Natural killer cell treated with Interleukin-12 subunit alpha and Interleukin-12 subunit beta and Interleukin-15 and Interleukin-18, amount 100 ng/mL, for 72 hours (primary cell): ENCODE measurements at regions not wholly inside any gene's neighbourhood (a gene's known extent, or its start where the extent isn't known, plus 50 kb on each side); places are given as distances from the start of the nearest gene placed in this dataset.

Experiments used
- ATAC-seq, 2 donors: fragments of 150-1000 bp; cut with Tn5 transposase in 1 of 2; sonication (Bioruptor Pico), chemical (Tn5 transposase) in 1 of 2; 2 replicates each; pipeline ENCODE4 v1.10.0; 2021
- DNase-seq: peaks from one replicate; pipeline ENCODE4 v3.0.0; 2022; ENCODE audit warnings: low spot score
- H3K27ac Mint-ChIP-seq, 2 donors: 1 replicate in 1 of 2; 2 replicates in 1 of 2; pipeline ENCODE4 v1.8.0; 2022; ENCODE audit warnings: mixed read lengths in 2 of 2, mild to moderate bottlenecking in 1 of 2, moderate library complexity in 1 of 2
- H3K27me3 Mint-ChIP-seq, 2 donors: 1 replicate in 1 of 2; 2 replicates in 1 of 2; pipeline ENCODE4 v1.8.0; 2022; ENCODE audit warnings: mixed read lengths in 2 of 2
- H3K36me3 Mint-ChIP-seq: one replicate; pipeline ENCODE4 v1.8.0; 2022; ENCODE audit warnings: mixed read lengths
- H3K4me1 Mint-ChIP-seq, 2 donors: 1 replicate in 1 of 2; 2 replicates in 1 of 2; pipeline ENCODE4 v1.8.0; 2022; ENCODE audit warnings: low read depth in 2 of 2, mixed read lengths in 2 of 2, mild to moderate bottlenecking in 1 of 2
- H3K4me3 Mint-ChIP-seq: one replicate; pipeline ENCODE4 v1.8.0; 2022; ENCODE audit warnings: mixed read lengths
- H3K9me3 Mint-ChIP-seq: 2 replicates; pipeline ENCODE4 v1.8.0; 2022; ENCODE audit warnings: mixed read lengths

GRCh38 chr7:35581605-35582210, 113.2 kb downstream of the HERPUD2 start:
- no peaks in the 10 kb centered on the region for H3K36me3 Mint-ChIP-seq
- no peak for ATAC-seq

DNA sequence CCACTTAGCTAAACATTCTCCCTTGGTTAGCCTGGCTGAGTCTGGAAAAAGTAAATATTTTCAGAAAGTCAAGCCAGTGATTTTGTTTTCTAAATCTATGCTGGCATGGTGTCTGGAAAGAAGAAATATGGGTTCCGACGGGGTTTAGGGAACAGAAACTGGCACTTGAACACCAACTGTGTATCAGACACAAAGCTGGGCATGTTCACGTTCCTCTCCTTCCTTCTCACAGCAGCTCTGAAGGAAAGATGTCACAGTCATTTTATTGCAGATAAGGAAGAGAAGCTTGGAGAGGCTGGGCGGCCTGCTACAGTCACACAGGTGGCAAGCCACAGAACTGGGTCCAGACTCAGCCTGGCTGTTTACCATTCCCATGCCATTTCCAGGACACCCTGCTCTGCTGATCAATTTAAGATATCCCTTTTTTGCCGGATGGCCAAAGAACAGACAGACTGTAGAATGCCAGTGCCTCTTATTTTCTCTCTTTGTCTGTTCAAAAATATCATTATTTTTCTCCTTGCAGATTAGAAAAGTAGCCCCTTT, 118.8 kb downstream of the HERPUD2 start:
- ATAC-seq (no peak), DNase-seq (no peak)
- Mint-ChIP-seq H3K27ac (no peak overlapping the region), H3K36me3 (no peaks in the 10 kb centered on the region), H3K4me3 (no peak overlapping the region), H3K4me1 (no peaks in the 10 kb centered on the region), H3K9me3 (no peaks in the 10 kb centered on the region), H3K27me3 (no peaks in the 10 kb centered on the region)

More at GRCh38 chr7:35581605-35582210, 113.2 kb downstream of the HERPUD2 start:
- DNase-seq = no peak
- Mint-ChIP-seq H3K27me3 (peaks cover 0 to 9% of the 10 kb centered on the region in 2 donors), H3K4me3 (no peak overlapping the region), H3K27ac (no peak overlapping the region), H3K9me3 (no peaks in the 10 kb centered on the region), H3K4me1 (no peaks in the 10 kb centered on the region)

- no peaks in the 10 kb centered on the region for H3K27me3 Mint-ChIP-seq
- ATAC-seq = no peak
Measured at GRCh38 chr7:35571611-35572240, 123.2 kb downstream of the HERPUD2 start.

DNA sequence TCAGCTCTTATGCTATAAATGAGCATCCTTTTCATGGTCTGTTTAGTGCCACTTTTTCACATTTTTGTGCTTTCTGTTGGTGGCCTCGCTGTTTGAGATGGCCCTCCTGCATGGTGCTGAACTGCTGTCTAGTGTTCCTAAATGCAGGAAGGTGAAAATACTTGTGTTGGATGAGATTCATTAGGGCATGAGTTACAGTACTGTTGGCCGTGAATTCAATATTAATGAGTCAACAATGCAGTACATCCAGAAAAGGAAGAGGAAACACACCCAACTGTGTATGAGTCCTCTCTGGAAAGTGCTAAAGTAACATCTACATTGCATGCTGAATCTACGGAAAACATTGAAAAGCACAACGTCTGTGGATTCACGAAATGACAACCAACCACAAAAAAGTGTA, 124.0 kb downstream of the HERPUD2 start:
- Mint-ChIP-seq H3K27ac (no peak overlapping the region), H3K4me1 (peaks cover 0 to under 1% of the 10 kb centered on the region in 2 donors), H3K9me3 (no peaks in the 10 kb centered on the region), H3K27me3 (no peaks in the 10 kb centered on the region), H3K36me3 (no peaks in the 10 kb centered on the region), H3K4me3 (no peak overlapping the region)
- DNase-seq = no peak
- ATAC-seq = no peak

More at GRCh38 chr7:35571611-35572240, 123.2 kb downstream of the HERPUD2 start:
- H3K4me3 Mint-ChIP-seq = no peak overlapping the region
- no peak overlapping the region for H3K27ac Mint-ChIP-seq
- H3K9me3 Mint-ChIP-seq = no peaks in the 10 kb centered on the region
- no peaks in the 10 kb centered on the region for H3K4me1 Mint-ChIP-seq
- no peak for DNase-seq
- H3K36me3 Mint-ChIP-seq = no peaks in the 10 kb centered on the region

- no peak overlapping the region for H3K4me3 Mint-ChIP-seq
- H3K4me1 Mint-ChIP-seq = peaks cover 0 to 5% of the 10 kb centered on the region in 2 donors
- no peaks in the 10 kb centered on the region for H3K36me3 Mint-ChIP-seq
- H3K9me3 Mint-ChIP-seq = no peaks in the 10 kb centered on the region
- H3K27ac Mint-ChIP-seq = no peak overlapping the region
- DNase-seq (no peak), ATAC-seq (no peak)
- H3K27me3 Mint-ChIP-seq = peaks cover 9 to 26% of the 10 kb centered on the region in 2 donors
Measured at GRCh38 chr7:35565927-35566326, 129.0 kb downstream of the HERPUD2 start.

GRCh38 chr7:35558841-35559240, 136.1 kb downstream of the HERPUD2 start:
- no peak for ATAC-seq
- H3K36me3 Mint-ChIP-seq = no peaks in the 10 kb centered on the region
- no peak overlapping the region for H3K27ac Mint-ChIP-seq
- H3K4me3 Mint-ChIP-seq = no peak overlapping the region
- H3K27me3 Mint-ChIP-seq = peaks cover 12 to 30% of the 10 kb centered on the region in 2 donors
- H3K4me1 Mint-ChIP-seq = peaks cover 0 to 6% of the 10 kb centered on the region in 2 donors
- no peaks in the 10 kb centered on the region for H3K9me3 Mint-ChIP-seq
- DNase-seq = no peak

DNA sequence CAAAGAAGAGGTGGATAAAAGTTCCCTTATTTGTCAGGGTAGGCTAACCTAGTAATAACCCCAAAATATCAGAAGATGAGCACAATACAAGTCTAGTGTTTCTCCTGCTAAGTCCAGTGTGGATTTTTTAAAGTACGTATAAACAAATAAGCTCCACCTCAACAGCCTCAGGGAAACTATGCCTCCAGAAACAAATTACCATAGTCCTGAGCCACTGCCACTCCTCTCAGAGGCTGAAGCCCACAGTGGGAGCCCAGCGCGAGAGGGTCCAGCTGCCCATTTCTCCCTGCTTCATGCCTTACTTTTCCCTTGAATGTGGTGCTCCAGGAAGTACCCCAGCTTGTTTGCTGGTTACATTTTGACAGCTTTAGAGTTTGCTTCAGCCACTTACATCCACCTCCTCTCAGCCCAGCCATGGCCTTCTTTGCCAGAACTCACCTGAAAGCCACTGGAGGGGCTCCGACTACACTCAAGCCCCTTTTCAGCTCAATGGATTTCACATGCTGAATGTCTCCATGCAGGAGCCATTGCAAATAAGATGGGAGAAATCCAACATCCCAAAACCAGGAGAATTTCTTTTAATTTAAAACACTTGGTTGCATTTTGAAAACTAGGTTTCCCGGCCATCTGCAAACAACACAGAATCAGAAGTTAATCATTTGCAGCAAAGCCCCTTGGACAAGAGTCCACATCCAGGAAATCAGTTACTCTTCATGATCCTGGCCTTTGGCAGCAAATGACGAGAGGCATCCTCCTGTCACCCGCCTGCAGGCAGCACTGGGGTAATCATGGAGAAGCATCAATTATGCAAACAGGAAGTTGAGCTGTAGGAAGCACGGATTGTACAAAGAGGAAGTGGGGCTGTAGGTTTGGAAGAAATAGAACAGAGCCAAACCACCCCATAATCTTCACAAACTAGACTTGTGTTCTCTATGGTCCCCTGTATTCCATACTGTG, 138.1 kb downstream of the HERPUD2 start:
- Mint-ChIP-seq H3K36me3 (no peaks in the 10 kb centered on the region), H3K4me1 (peaks cover 0 to 6% of the 10 kb centered on the region in 2 donors), H3K27me3 (peaks cover 13 to 26% of the 10 kb centered on the region in 2 donors), H3K4me3 (no peak overlapping the region), H3K9me3 (no peaks in the 10 kb centered on the region), H3K27ac (no peak overlapping the region)
- ATAC-seq (no peak), DNase-seq (no peak)

- ATAC-seq = peak in 1 of 2 donors; percentile 67
- DNase-seq = no peak
- Mint-ChIP-seq H3K9me3 (no peaks in the 10 kb centered on the region), H3K27ac (no peak overlapping the region), H3K36me3 (no peaks in the 10 kb centered on the region), H3K4me3 (no peak overlapping the region), H3K4me1 (peaks cover 0 to 6% of the 10 kb centered on the region in 2 donors), H3K27me3 (peaks cover 9 to 18% of the 10 kb centered on the region in 2 donors)
Measured at GRCh38 chr7:35555934-35556333, 139.0 kb downstream of the HERPUD2 start.

DNA sequence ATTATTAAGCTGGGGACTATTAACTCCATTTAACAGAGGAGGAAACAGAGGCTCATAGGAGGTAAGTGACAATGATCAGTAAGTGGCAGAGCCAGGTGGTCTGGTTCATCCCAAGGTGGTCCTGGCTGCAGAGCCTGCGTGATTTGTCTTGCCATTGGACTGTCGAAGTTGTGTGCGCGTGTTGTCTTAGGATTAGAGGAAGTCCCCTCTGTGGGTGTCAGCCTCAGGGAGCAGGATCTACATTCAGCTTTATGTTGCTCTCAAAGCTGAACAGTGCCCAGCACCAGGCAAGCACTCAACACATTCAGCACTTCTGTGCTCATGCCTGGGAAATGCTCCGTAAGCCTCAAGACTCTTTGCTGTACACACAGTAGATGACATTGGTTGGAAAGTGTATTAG, 139.5 kb downstream of the HERPUD2 start:
- no peak overlapping the region for H3K4me3 Mint-ChIP-seq
- H3K9me3 Mint-ChIP-seq = no peaks in the 10 kb centered on the region
- no peak for DNase-seq
- ATAC-seq = no peak
- peaks cover 0 to 6% of the 10 kb centered on the region in 2 donors for H3K4me1 Mint-ChIP-seq
- H3K27me3 Mint-ChIP-seq = peaks cover 6 to 13% of the 10 kb centered on the region in 2 donors
- no peak overlapping the region for H3K27ac Mint-ChIP-seq
- no peaks in the 10 kb centered on the region for H3K36me3 Mint-ChIP-seq

- ATAC-seq (no peak), DNase-seq (no peak)
- Mint-ChIP-seq H3K4me3 (no peak overlapping the region), H3K9me3 (no peaks in the 10 kb centered on the region), H3K36me3 (no peaks in the 10 kb centered on the region), H3K4me1 (peaks cover 0 to 6% of the 10 kb centered on the region in 2 donors), H3K27me3 (peaks cover 6 to 13% of the 10 kb centered on the region in 2 donors), H3K27ac (no peak overlapping the region)
Measured at GRCh38 chr7:35553519-35553918, 141.4 kb downstream of the HERPUD2 start.

DNA sequence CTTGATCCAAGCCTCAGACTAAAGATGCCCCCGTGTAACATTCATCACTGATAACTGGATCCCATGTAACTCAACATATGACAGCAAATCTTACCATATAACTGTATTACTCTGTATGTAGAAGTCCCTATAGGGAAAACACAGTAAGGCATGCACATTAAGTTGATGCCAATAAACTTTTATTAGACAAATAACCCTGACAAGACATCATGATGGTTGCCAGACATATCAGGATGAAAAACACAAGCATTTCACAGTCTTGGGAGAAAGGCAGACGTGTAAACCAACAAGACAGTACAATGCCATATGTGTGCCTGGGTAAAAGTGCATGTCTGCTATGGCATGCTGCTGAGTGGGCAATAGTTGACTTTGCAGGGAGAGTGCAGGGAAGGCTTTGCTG, 142.2 kb downstream of the HERPUD2 start:
- H3K27me3 Mint-ChIP-seq = peaks cover 6 to 13% of the 10 kb centered on the region in 2 donors
- no peak for ATAC-seq
- H3K4me1 Mint-ChIP-seq = peaks cover 0 to 3% of the 10 kb centered on the region in 2 donors
- no peaks in the 10 kb centered on the region for H3K9me3 Mint-ChIP-seq
- H3K4me3 Mint-ChIP-seq = no peak overlapping the region
- DNase-seq = peak; percentile 18
- no peak overlapping the region for H3K27ac Mint-ChIP-seq
- no peaks in the 10 kb centered on the region for H3K36me3 Mint-ChIP-seq

DNA sequence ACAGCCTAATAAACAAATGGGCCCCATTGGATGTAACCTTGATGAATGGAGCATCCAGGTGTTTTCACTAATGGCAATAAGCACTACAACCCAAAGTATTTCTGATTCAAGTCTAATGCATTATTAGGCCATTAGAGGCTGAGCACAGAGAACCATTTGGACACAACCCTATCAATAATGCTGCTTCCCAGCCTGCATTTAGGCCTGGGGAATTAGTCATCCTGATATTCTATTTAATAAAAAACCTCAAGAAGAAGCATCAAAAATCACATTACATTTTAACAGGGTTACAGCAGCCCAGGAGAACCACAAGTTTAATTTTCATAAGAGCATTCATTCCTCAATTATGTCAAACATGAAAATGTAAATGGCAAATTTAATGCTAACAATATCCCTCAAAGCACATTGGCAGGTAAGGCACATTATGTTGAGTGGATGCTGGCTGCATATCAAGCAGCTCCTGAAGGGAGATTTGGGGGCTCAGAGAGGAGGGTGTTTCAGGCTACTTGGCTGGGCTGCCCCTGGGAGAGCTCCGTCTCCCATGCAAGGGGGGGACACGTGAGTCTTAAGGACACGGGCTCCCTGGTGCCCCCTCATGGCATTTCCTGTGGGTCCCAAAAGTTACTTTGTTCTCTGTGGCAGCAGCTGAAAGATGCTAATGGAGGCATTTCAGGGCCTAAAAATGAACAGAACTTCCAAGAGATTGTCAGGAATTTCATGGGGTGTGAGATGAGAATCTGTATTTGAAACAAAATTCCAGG, 143.4 kb downstream of the HERPUD2 start:
- Mint-ChIP-seq H3K27ac (no peak overlapping the region), H3K36me3 (no peaks in the 10 kb centered on the region), H3K27me3 (peaks cover 6 to 13% of the 10 kb centered on the region in 2 donors), H3K9me3 (no peaks in the 10 kb centered on the region), H3K4me1 (no peaks in the 10 kb centered on the region), H3K4me3 (no peak overlapping the region)
- no peak for ATAC-seq
- DNase-seq = no peak

DNA sequence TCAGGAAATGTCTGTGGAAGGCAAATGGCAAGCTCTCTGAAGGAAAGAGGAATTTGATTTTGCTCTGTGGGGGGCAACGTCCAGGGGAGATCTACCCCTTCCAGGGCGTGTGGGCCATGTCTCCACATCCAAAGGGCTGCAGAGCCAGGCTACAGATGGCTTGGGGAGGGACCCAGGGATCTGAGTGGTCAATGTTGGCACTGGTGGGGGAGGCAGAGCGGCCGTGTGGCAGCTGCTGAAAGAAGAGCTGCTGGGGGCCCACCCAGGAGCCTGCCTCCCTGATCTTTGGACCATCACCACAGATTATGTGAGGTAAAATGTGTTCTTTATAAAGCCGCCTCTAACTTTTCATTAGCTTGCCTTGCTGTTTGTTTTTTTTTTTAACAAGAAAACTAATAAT, 144.1 kb downstream of the HERPUD2 start:
- no peaks in the 10 kb centered on the region for H3K9me3 Mint-ChIP-seq
- H3K36me3 Mint-ChIP-seq = no peaks in the 10 kb centered on the region
- H3K4me1 Mint-ChIP-seq = peaks cover 3 to 4% of the 10 kb centered on the region in 2 donors
- no peak overlapping the region for H3K27ac Mint-ChIP-seq
- DNase-seq = no peak
- H3K4me3 Mint-ChIP-seq = no peak overlapping the region
- no peak for ATAC-seq
- peaks cover 8 to 13% of the 10 kb centered on the region in 2 donors for H3K27me3 Mint-ChIP-seq
